OCI-LY7 (cell line): ENCODE measurements at regions not wholly inside any gene's neighbourhood (a gene's known extent, or its start where the extent isn't known, plus 50 kb on each side); places are given as distances from the start of the nearest gene placed in this dataset.

Experiments
- CTCF ChIP-seq: fragments of 200-600 bp; sonication (generic); conservative IDR thresholded peaks from 2 replicates; pipeline ENCODE4 v1.5.1; 2014; ENCODE audit warnings: mild to moderate bottlenecking, antibody characterized with exemption, low read length, moderate library complexity, mixed read lengths
- EZH2phosphoT487 ChIP-seq: fragments of 200-600 bp; sonication (generic); IDR thresholded peaks from 2 replicates; pipeline ENCODE4 v1.6.1; 2018; ENCODE audit warnings: low read depth, borderline replicate concordance, mild to moderate bottlenecking, mixed run types, antibody characterized with exemption, low read length, moderate library complexity, mixed read lengths

GRCh38 chr7:79911420-79911819 is 223.2 kb upstream of the GNAI1 start:
- TF ChIP-seq CTCF = no peak
- TF ChIP-seq EZH2phosphoT487 = no peak
